HepG2 (cell line): ENCODE measurements at regions not wholly inside any gene's neighbourhood (a gene's known extent, or its start where the extent isn't known, plus 50 kb on each side); places are given as distances from the start of the nearest gene placed in this dataset.
A peak's percentile ranks its signal among the peaks of the same experiment; 100 is the strongest.

Experiments
- ATAC-seq: fragments of 200-7000 bp; cut with Tn5 transposase; 3 replicates; pipeline ENCODE4 v1.9.1; 2020; ENCODE audit warnings: mild to moderate bottlenecking, moderate library complexity
- BruUV-seq: library from RNA; stranded (reverse); fragments of 400-500 nt; replicated peaks from 2 replicates; lab custom pipeline; 2021; lab: Mats Ljungman, UMichigan
- CTCF ChIA-PET: fragments of 300-600 bp; formaldehyde crosslinking; extraction: SDS; loops from one replicate; lab custom pipeline; 2021; ENCODE audit warnings: low total read pairs, inconsistent platforms, low intra/inter-chr PET ratio; lab: Yijun Ruan, JAX
- POLR2A ChIA-PET: fragments of 350-600 bp; sonication (Branson Sonifier 250); formaldehyde crosslinking; loops from one replicate; lab custom pipeline; 2020; ENCODE audit warnings: antibody characterized with exemption, inconsistent platforms; lab: Yijun Ruan, JAX
- DNase-seq: peaks from one replicate; pipeline ENCODE4 v3.0.0-alpha.2; 2015; ENCODE audit warnings: low spot score
- FAIRE-seq: peaks from 3 replicates; lab custom pipeline; 2011; peaks lifted over from hg19 to GRCh38; lab: Jason Lieb, UNC
- H2AFZ ChIP-seq: one replicate; pipeline ENCODE4 v1.6.1; 2011; ENCODE audit warnings: low read length, inconsistent platforms
- H3K27ac ChIP-seq: fragments of 300-600 bp; 3 replicates; pipeline ENCODE4 v1.8.0; 2011; ENCODE audit warnings: mixed run types, mild to moderate bottlenecking, mixed read lengths, low read length, inconsistent platforms; ENCODE audit not compliant: insufficient read depth; ENCODE audit errors: extremely low read length
- H3K27me3 ChIP-seq, 2 experiments: fragments of 200-600 bp in 1 of 2; 2 replicates in 1 of 2; 3 replicates in 1 of 2; pipeline versions ENCODE4 v1.6.0 to v1.8.0; 2011; ENCODE audit warnings: low read length in 2 of 2, mild to moderate bottlenecking in 2 of 2, moderate library complexity in 2 of 2, inconsistent platforms in 1 of 2; ENCODE audit not compliant: insufficient read depth in 2 of 2, control insufficient read depth in 1 of 2
- H3K36me3 ChIP-seq, 2 experiments: fragments of 200-600 bp in 1 of 2; replicated peaks in 1 of 2; 2 replicates in 1 of 2; 3 replicates in 1 of 2; pipeline versions ENCODE4 v1.5.1 to v1.8.0; 2011; ENCODE audit warnings: low read length in 2 of 2, inconsistent platforms in 1 of 2; ENCODE audit not compliant: insufficient read depth in 2 of 2, control insufficient read depth in 1 of 2
- H3K4me1 ChIP-seq: 2 replicates; pipeline ENCODE4 v1.5.1; 2012; ENCODE audit warnings: low read length, inconsistent platforms; ENCODE audit not compliant: insufficient read depth
- H3K4me2 ChIP-seq: 2 replicates; pipeline ENCODE4 v1.6.0; 2011; ENCODE audit warnings: low read depth, low read length, inconsistent platforms
- H3K4me3 ChIP-seq, 3 experiments: fragments of 200-600 bp in 1 of 3; sonication (generic), shearing (Covaris generic) in 1 of 3; replicated peaks in 1 of 3; 2 replicates each; pipeline ENCODE4 v1.5.1; 2011 to 2016; ENCODE audit warnings: low read length in 3 of 3, inconsistent platforms in 2 of 3, low read depth in 2 of 3, mild to moderate bottlenecking in 2 of 3, control low read depth in 1 of 3, mixed read lengths in 1 of 3; ENCODE audit not compliant: insufficient read depth in 1 of 3
- H3K79me2 ChIP-seq: one replicate; pipeline ENCODE4 v1.6.1; 2011; ENCODE audit warnings: low read length, inconsistent platforms; ENCODE audit not compliant: insufficient read depth
- H3K9ac ChIP-seq: 2 replicates; pipeline ENCODE4 v1.6.0; 2011; ENCODE audit warnings: mild to moderate bottlenecking, low read depth, low read length, inconsistent platforms; ENCODE audit not compliant: insufficient read depth
- H3K9me3 ChIP-seq: 2 replicates; pipeline ENCODE4 v1.5.1; 2012; ENCODE audit warnings: mild to moderate bottlenecking, low read length
- H4K20me1 ChIP-seq: 2 replicates; pipeline ENCODE4 v1.6.0; 2011; ENCODE audit warnings: inconsistent platforms, mild to moderate bottlenecking, low read length, moderate library complexity; ENCODE audit not compliant: insufficient read depth
- BRD4 ChIP-seq: sonication (generic); formaldehyde crosslinking; IDR thresholded peaks from 2 replicates; pipeline ENCODE4 v1.4.0; 2020; ENCODE audit warnings: missing genetic modification reagents
- CEBPB ChIP-seq: IDR thresholded peaks from 2 replicates; pipeline ENCODE4 v1.6.1; 2011; ENCODE audit warnings: low read depth, low read length, improper control_type of control experiment, borderline replicate concordance
- GATAD2A ChIP-seq: IDR thresholded peaks from 2 replicates; pipeline ENCODE4 v1.6.1; 2016
- IRF1 ChIP-seq: sonication (generic); formaldehyde crosslinking; IDR thresholded peaks from 2 replicates; pipeline ENCODE4 v1.4.0; 2020; ENCODE audit warnings: low read depth, mild to moderate bottlenecking, missing genetic modification reagents
- JARID2 ChIP-seq: sonication (generic); formaldehyde crosslinking; IDR thresholded peaks from 2 replicates; pipeline ENCODE4 v1.8.1; 2023; ENCODE audit warnings: missing genetic modification reagents, inconsistent platforms; ENCODE audit not compliant: insufficient replicate concordance
- MAF1 ChIP-seq: sonication (generic); formaldehyde crosslinking; IDR thresholded peaks from 2 replicates; pipeline ENCODE4 v1.5.0; 2020; ENCODE audit warnings: missing genetic modification reagents, borderline replicate concordance
- NCOA1 ChIP-seq: sonication (generic); formaldehyde crosslinking; IDR thresholded peaks from 2 replicates; pipeline ENCODE4 v1.9.0; 2021; ENCODE audit warnings: missing genetic modification reagents
- NR2F1 ChIP-seq, 2 experiments: fragments of 450-650 bp in 1 of 2; formaldehyde crosslinking in 1 of 2; IDR thresholded peaks; 2 replicates each; pipeline versions ENCODE4 v1.5.0 to v1.6.1; 2016 to 2020; ENCODE audit warnings: mild to moderate bottlenecking in 1 of 2, missing compliant biosample characterization in 1 of 2, missing genetic modification reagents in 1 of 2, moderate library complexity in 1 of 2
- PLSCR1 ChIP-seq: sonication (generic); formaldehyde crosslinking; IDR thresholded peaks from 2 replicates; pipeline ENCODE4 v1.5.0; 2020; ENCODE audit warnings: missing genetic modification reagents, mild to moderate bottlenecking, borderline replicate concordance
- SRSF1 ChIP-seq: fragments of 200-400 bp; formaldehyde crosslinking; optimal IDR thresholded peaks from 2 replicates; pipeline ENCODE3; 2017; ENCODE audit warnings: mild to moderate bottlenecking, low read depth, low read length, moderate library complexity
- ZNF33A ChIP-seq: sonication (generic); formaldehyde crosslinking; IDR thresholded peaks from 2 replicates; pipeline ENCODE4 v1.5.1; 2020; ENCODE audit warnings: missing genetic modification reagents, mild to moderate bottlenecking, moderate library complexity, borderline replicate concordance
- ZNF75D ChIP-seq: sonication (generic); formaldehyde crosslinking; IDR thresholded peaks from 2 replicates; pipeline ENCODE4 v1.8.1; 2023; ENCODE audit warnings: missing genetic modification reagents, mild to moderate bottlenecking, borderline replicate concordance
- ZSCAN5A ChIP-seq: sonication (generic); formaldehyde crosslinking; IDR thresholded peaks from 2 replicates; pipeline ENCODE4 v1.8.0; 2022; ENCODE audit warnings: mild to moderate bottlenecking, missing genetic modification reagents, borderline replicate concordance
- WGBS: methylation state at CpG from one replicate; pipeline ENCODE4 v1.1.6; 2017; ENCODE audit warnings: low lambda C conversion rate; 5-methylcytosine and 5-hydroxymethylcytosine counted together
- in situ Hi-C: cut with HindIII; loops from 2 replicates; pipeline ENCODE4 v1.10.0; 2017; ENCODE audit warnings: low pct_unique_long_range_greater_than_20kb; ENCODE audit not compliant: extremely low pct_ligation_motif_present
- intact Hi-C: fragments of 100-400 bp; cut with micrococcal nuclease; formaldehyde crosslinking; loops from one replicate; pipeline ENCODE4 v1.10.0; 2022; ENCODE audit not compliant: unreplicated experiment

GRCh38 chr4:100042235-100042634 is 92.2 kb upstream of the H2AZ1 start:
- POLR2A ChIA-PET = no interaction called here

GRCh38 chr4:100041646-100042045 is 91.6 kb upstream of the H2AZ1 start:
- H3K27me3 ChIP-seq = no peaks in the 10 kb centered on the region
- CTCF ChIA-PET = no interaction called here
- no peaks in the 10 kb centered on the region for H3K9me3 ChIP-seq
- POLR2A ChIA-PET = no interaction called here
- H3K4me1 ChIP-seq = no peaks in the 10 kb centered on the region
- 19% methylated on average over 4 of the region's 4 CpGs for WGBS
- intact Hi-C loops = no loop called here
- H3K4me3 ChIP-seq = no peak overlapping the region
- no peak overlapping the region for H3K9ac ChIP-seq
- ATAC-seq = no peak
- no peak overlapping the region for H3K27ac ChIP-seq
- no peaks in the 10 kb centered on the region for H3K36me3 ChIP-seq
- H3K79me2 ChIP-seq = no peaks in the 10 kb centered on the region
- FAIRE-seq = no peak
- H4K20me1 ChIP-seq = no peaks in the 10 kb centered on the region
- DNase-seq = no peak
- no peak overlapping the region for H2AFZ ChIP-seq
- in situ Hi-C loops = no loop called here
- no peak overlapping the region for H3K4me2 ChIP-seq
- BruUV-seq = no TSS peak
- TF ChIP-seq SRSF1 (no peak), JARID2 (CRISPR knock-in tag) (no peak), ZNF75D (CRISPR knock-in tag) (no peak), IRF1 (CRISPR knock-in tag) (no peak), NCOA1 (no peak), NR2F1 (CRISPR knock-in tag; IDR thresholded peaks at IDR 0.05) (no peak), MAF1 (no peak), ZNF33A (CRISPR knock-in tag) (no peak), PLSCR1 (CRISPR knock-in tag) (no peak), GATAD2A (CRISPR knock-in tag) (no peak)

More at GRCh38 chr4:100042235-100042634, 92.2 kb upstream of the H2AZ1 start:
- Histone ChIP-seq H3K4me3 (no peak overlapping the region), H2AFZ (no peak overlapping the region), H3K79me2 (no peaks in the 10 kb centered on the region), H3K4me2 (no peak overlapping the region), H3K36me3 (no peaks in the 10 kb centered on the region), H4K20me1 (no peaks in the 10 kb centered on the region), H3K9ac (no peak overlapping the region), H3K27me3 (no peaks in the 10 kb centered on the region), H3K27ac (no peak overlapping the region), H3K9me3 (no peaks in the 10 kb centered on the region), H3K4me1 (no peaks in the 10 kb centered on the region)
- TF ChIP-seq ZSCAN5A (no peak), CEBPB (peak; percentile 50; the same call in 1 of the 2 replicates), BRD4 (CRISPR knock-in tag) (no peak)
- WGBS = 0% methylated on average over 2 of the region's 2 CpGs
- CTCF ChIA-PET = no interaction called here
- BruUV-seq = no TSS peak
- DNase-seq = no peak
- intact Hi-C loops = no loop called here
- in situ Hi-C loops = no loop called here
- no peak for ATAC-seq
- no peak for FAIRE-seq
